NCI-H1930 (cell line): ENCODE measurements at regions not wholly inside any gene's neighbourhood (a gene's known extent, or its start where the extent isn't known, plus 50 kb on each side); places are given as distances from the start of the nearest gene placed in this dataset.
A peak's percentile ranks its signal among the peaks of the same experiment; 100 is the strongest.

Source experiments
- DNase-seq, 2 experiments: peaks; one replicate each; lab custom pipeline; 2025; lab: John Stamatoyannopoulos, UW

- DNase-seq = no peak
Measured at GRCh38 chr15:97504031-97504792, 456.3 kb upstream of the ARRDC4 start.

DNA sequence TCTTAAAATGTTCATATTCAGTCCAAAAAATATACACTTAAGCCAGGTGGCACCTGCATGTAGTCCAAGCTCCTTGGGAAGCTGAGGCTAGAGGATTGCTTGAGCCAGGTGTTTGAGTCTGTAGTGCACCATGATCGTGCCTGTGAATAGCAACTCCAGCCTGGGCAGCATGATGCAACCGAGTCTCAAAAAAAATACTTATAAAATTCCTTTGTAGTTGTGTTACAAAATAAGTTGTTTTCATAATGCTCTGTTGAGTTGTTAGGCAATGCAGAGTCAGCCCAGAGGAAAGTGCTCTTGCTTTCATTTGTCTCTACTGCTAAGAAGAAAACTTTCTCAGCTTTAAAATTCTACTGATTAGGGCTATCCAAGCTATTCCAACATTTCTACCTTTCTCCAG, 442.8 kb upstream of the ARRDC4 start:
- no peak for DNase-seq

- no peak for DNase-seq
Measured at GRCh38 chr15:97520689-97521088, 439.8 kb upstream of the ARRDC4 start.

DNA sequence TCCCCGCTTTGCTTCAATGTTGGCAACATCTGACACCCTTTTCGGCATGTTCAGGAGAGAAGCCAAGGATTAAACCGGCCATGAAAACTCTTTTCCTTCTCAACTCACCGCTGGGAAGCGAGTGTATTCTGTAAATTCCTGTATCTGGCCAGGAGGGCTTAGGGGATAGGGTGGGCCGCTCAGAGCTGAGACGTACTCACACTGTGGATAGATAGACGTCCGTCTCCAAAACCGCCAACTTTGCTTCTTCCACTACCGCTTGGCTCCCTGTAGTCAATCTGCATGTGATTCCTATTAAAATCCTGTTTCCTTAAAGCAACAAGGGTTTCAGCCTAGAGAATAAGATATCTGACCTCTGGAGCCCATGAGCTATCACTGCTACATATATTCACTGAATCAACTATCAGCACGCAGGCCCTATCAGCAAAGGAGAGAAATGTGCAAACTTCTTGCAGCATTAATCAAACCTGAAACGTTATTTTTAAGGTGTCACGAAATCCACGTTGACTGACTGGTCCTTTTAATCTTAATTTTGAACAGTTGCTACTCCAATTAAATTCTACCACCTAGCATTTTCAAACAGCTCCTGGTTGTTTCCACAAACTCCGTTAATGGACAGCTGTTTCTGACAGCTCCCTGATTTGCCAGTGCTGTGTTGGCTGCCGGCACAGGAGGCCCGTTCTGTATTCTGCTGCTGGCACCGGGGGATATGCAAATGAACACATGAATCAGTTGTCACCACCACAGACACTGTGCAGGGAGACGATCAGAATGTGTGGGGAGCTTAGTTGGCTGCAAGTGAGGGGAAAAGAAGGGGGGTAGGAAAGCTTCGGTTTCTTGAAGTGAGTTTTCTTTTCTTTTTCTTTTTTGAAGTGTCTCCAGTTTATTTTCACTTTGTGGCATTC, 438.9 kb upstream of the ARRDC4 start:
- DNase-seq = no peak

DNA sequence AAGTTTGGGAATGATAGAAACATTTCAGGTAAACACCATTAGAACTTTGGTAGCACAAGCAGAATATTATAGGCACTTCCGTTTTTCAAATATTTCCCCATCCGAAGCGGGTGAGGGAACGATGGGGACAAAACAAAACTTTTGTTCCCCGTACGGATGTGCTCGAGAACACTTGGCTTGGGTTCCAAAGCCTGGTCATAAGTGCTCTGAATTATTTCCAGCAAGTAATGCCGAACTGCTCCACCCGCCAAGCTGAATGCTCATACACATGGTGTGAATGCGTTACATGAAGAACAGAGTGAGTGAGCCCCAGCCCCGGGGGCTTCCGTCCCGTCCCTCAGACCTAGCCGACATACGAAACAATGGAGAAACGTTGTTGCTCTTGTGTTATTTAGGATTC, 438.2 kb upstream of the ARRDC4 start:
- no peak for DNase-seq

- no peak for DNase-seq
Measured at GRCh38 chr15:97525809-97526208, 434.7 kb upstream of the ARRDC4 start.

DNA sequence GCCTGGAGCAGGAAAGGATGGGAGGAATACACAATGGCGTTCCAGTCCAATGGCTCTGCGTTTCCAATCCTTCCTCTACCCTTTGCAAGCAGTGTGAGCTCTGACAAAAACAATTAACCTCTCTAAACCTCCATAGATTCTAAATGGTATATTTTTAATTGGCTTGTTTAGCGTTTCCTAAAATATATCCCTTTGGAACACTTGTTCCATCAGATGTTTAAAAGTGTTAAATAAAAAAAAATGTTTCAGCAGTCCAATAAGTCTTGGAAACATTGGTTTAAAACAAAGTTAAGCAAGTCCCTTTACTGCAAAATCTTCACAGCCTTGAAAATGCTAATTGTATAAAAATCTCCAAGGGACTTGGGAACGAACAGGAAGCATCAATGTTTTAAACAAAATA, 432.3 kb upstream of the ARRDC4 start:
- no peak for DNase-seq

GRCh38 chr15:97545799-97546198, 414.7 kb upstream of the ARRDC4 start:
- no peak for DNase-seq

- DNase-seq = no peak
Measured at GRCh38 chr15:97547381-97547780, 413.1 kb upstream of the ARRDC4 start.

GRCh38 chr15:97561529-97561928, 399.0 kb upstream of the ARRDC4 start:
- no peak for DNase-seq

DNA sequence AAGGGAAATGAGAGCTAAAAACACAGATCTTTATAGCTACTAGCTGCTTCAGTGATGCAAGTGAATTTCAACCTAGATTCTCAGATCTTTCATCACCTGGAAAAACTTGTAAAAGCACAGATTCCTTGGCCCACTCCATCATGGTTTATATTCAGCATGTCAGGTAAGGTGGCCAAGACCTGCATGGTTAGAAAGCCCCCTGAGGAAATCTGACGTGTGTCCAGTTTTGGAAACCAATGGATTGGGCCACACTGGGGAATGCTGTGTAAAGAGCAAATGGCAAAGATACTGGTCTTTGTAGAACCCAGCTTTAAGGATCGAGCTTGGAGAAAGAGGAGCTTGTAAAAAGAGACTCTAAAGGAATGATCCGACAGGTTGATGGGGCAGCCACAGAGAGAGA, 397.0 kb upstream of the ARRDC4 start:
- DNase-seq = no peak

DNA sequence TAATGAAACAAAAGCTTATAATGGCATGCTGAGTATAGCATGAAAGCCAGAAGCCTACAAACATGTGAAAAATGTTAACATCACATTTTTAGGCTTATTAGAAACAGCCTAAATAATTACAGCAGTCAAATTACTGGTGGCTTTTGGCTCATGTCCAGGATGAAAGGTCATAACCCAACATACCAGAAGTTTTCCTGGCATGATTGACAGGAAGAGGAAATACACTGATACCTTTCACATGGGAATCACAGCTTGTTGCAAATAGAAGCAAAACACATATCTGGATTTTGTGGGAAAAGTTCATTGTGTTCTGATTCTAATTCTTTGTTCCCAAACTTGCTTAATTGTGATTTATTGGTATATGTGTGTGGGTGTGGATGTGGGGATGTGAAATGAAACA, 393.5 kb upstream of the ARRDC4 start:
- no peak for DNase-seq

- no peak for DNase-seq
Measured at GRCh38 chr15:97567411-97567810, 393.1 kb upstream of the ARRDC4 start.

- no peak for DNase-seq
Measured at GRCh38 chr15:97576929-97577645, 383.4 kb upstream of the ARRDC4 start.

GRCh38 chr15:97585408-97585807, 375.1 kb upstream of the ARRDC4 start:
- no peak for DNase-seq

DNA sequence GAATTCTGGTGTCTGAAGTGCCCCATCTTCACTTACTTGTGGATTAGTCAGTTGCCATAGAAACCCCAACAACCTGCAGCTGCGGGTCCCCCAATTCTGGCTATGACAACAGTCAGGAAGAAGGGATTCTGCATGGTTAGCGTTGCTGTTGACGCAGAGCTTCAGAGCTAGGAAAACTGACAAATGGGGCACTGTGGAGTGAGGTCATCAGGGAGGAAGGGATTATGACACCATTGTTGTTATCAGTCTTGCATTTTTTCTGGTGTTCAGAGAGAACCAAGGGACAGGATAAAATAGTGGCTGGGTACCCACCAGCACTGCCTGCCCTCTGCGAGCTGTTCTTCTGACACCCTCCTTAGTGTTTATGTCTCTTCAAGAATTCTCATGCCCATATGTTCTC, 367.7 kb upstream of the ARRDC4 start:
- DNase-seq = no peak

GRCh38 chr15:97597801-97598200, 362.7 kb upstream of the ARRDC4 start:
- no peak for DNase-seq

- peak in 1 of 2 experiments; percentile 6 for DNase-seq
Measured at GRCh38 chr15:97598353-97598798, 362.1 kb upstream of the ARRDC4 start.

DNA sequence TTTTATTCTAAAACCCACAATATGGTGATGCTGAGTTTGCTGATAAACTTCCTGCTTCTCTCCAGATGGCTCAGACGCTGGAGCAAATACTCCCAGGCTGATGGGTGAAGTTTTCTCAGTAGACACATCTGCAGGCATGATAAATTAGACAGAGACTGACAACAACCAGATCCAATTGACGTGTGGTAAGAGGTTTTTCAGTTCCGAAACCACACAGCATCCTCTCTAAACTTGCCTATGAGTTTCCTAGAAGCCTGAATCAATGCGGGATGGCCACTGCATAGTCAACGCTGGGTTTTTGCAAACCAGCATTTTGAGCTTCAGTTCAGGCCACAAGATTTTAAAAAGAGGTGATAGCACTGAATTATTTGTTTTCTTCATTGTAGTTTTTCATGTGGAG, 360.3 kb upstream of the ARRDC4 start:
- DNase-seq = no peak

- DNase-seq = no peak
Measured at GRCh38 chr15:97604677-97605076, 355.8 kb upstream of the ARRDC4 start.

GRCh38 chr15:97615114-97615513, 345.4 kb upstream of the ARRDC4 start:
- no peak for DNase-seq

DNA sequence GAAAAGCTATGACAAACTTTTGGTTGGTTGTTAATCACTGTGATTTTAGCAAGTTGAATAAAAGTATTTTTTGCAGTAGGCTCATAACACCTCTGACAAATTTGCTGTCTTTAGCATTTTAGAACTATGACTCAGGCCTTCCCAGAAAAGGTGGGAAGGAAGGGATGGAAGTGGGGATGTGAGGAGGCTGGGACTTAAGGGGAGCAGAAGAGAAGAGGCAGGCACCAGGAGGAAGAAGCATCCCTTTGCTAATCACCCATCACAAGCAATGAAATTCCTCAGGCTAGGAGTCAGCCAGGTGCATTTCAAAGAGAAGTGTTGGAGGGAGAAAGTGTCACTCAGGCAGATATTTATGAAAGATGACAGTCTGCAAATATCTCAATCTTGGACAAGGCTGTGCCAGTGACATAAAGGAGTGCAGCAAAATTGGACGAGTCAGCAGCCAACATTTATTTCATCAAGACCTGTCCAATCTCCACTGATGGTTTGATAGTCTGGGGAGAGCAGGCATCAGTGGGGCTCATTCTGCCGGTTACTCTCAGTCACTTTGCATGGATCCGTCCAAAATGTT, 337.3 kb upstream of the ARRDC4 start:
- DNase-seq = no peak
